ENCODE measurements at regions not wholly inside any gene's neighbourhood (a gene's known extent, or its start where the extent isn't known, plus 50 kb on each side); places are given as distances from the start of the nearest gene placed in this dataset.

DNA sequence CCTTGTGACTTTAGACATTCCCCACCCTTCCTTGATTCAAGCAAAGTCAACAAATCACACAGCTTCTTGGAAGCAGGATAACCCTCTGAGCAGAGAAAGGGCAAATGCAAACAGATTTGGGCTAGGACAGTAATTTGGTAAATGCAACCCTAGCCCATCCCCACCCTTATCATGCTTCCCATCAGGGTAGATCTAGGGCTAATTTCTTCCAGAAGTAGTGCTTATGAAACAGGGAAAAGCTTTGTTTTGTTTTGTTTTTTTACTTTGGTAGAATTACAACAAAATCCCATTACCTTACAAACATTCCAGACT is 525.1 kb upstream of the NOX3 start:
- TF ChIP-seq, protein P1, sequence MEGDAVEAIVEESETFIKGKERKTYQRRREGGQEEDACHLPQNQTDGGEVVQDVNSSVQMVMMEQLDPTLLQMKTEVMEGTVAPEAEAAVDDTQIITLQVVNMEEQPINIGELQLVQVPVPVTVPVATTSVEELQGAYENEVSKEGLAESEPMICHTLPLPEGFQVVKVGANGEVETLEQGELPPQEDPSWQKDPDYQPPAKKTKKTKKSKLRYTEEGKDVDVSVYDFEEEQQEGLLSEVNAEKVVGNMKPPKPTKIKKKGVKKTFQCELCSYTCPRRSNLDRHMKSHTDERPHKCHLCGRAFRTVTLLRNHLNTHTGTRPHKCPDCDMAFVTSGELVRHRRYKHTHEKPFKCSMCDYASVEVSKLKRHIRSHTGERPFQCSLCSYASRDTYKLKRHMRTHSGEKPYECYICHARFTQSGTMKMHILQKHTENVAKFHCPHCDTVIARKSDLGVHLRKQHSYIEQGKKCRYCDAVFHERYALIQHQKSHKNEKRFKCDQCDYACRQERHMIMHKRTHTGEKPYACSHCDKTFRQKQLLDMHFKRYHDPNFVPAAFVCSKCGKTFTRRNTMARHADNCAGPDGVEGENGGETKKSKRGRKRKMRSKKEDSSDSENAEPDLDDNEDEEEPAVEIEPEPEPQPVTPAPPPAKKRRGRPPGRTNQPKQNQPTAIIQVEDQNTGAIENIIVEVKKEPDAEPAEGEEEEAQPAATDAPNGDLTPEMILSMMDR (IDR thresholded peaks at IDR 0.05; ENCODE audit: low read depth, low read length), result no peak
- no peak for TF ChIP-seq EZH2phosphoT487 (IDR thresholded peaks at IDR 0.05; ENCODE audit: low read depth)
